ENCODE measurements at regions not wholly inside any gene's neighbourhood (a gene's known extent, or its start where the extent isn't known, plus 50 kb on each side); places are given as distances from the start of the nearest gene placed in this dataset.

DNA sequence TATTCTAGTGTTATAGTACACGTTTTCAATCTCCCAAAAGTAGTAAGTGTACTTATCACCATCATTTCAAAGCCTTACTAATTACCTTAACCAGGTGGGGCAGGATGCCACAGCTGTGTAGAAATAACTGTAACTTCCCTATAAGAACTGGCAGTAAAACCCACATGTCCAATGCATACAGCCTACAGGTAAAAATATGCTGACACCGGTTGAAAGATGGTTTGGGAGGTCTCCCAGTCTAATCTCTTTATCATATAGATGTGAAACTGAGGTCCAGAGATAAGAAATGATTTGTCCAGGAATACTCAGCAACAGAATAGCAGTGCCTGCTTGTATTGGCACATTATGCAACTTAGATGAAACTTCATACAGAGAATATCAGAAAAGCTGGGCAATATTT is 322.9 kb downstream of the BCL11A start:
- Mint-ChIP-seq H3K27me3 (ENCODE audit: insufficient read depth) (no peaks in the 10 kb centered on the region), H3K36me3 (ENCODE audit: low read depth) (no peaks in the 10 kb centered on the region), H3K4me1 (ENCODE audit: low read depth) (no peaks in the 10 kb centered on the region), H3K9me3 (peaks cover 34% of the 10 kb centered on the region), H3K27ac (no peak overlapping the region), H3K4me3 (no peak overlapping the region)
- TF ChIP-seq, protein P1, sequence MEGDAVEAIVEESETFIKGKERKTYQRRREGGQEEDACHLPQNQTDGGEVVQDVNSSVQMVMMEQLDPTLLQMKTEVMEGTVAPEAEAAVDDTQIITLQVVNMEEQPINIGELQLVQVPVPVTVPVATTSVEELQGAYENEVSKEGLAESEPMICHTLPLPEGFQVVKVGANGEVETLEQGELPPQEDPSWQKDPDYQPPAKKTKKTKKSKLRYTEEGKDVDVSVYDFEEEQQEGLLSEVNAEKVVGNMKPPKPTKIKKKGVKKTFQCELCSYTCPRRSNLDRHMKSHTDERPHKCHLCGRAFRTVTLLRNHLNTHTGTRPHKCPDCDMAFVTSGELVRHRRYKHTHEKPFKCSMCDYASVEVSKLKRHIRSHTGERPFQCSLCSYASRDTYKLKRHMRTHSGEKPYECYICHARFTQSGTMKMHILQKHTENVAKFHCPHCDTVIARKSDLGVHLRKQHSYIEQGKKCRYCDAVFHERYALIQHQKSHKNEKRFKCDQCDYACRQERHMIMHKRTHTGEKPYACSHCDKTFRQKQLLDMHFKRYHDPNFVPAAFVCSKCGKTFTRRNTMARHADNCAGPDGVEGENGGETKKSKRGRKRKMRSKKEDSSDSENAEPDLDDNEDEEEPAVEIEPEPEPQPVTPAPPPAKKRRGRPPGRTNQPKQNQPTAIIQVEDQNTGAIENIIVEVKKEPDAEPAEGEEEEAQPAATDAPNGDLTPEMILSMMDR (IDR thresholded peaks at IDR 0.05) = no peak
- no peak for DNase-seq

DNA sequence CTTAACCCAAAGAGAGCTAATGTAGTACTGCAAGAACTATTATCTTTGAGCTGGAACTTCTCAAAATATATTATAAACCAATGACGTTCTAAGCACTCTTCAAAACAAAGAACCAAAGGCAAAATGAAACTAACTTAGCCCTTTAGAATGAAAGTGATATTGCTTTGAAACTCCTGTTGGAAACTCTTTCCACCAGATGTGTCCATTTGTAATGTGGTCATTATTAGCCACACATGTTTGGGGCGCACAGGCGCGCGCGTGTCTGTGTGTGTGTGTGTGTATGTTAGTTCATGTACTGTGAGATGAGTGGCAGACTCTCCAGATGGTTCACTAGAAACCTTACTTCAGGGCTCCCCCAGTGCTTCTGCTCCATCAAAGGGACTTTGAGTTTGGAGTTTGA is 323.4 kb downstream of the BCL11A start:
- Mint-ChIP-seq H3K4me3 (no peak overlapping the region), H3K36me3 (ENCODE audit: low read depth) (no peaks in the 10 kb centered on the region), H3K9me3 (peaks cover 34% of the 10 kb centered on the region), H3K27ac (no peak overlapping the region), H3K27me3 (ENCODE audit: insufficient read depth) (no peaks in the 10 kb centered on the region), H3K4me1 (ENCODE audit: low read depth) (no peaks in the 10 kb centered on the region)
- DNase-seq = no peak
- TF ChIP-seq, protein P1 (IDR thresholded peaks at IDR 0.05) = no peak

DNA sequence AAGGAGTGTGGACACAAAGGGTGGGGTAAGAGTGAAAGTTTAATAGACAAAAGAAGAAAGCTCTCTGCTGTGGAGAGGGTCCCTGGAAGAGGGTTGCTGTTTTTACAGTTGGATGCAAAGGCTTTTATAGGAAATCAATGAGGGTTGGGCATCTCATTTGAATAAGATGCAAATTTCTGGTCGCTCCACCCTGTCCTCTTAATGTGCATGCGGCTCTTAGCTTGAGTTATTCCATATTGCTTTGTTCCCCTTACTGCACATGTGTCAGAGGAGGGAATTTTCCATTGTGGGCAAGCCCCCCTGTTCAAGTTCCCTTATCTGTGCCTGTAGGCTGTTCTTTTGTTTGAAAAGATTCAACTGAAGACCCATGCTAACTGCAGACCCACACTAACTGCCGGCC is 326.5 kb downstream of the BCL11A start:
- Mint-ChIP-seq H3K4me3 (no peak overlapping the region), H3K27me3 (ENCODE audit: insufficient read depth) (no peaks in the 10 kb centered on the region; the same call in 1 of the 2 replicates), H3K9me3 (peaks cover 37% of the 10 kb centered on the region), H3K4me1 (ENCODE audit: low read depth) (no peaks in the 10 kb centered on the region), H3K36me3 (ENCODE audit: low read depth) (no peaks in the 10 kb centered on the region), H3K27ac (no peak overlapping the region)
- DNase-seq = no peak
- TF ChIP-seq, protein P1 (IDR thresholded peaks at IDR 0.05) = no peak

DNA sequence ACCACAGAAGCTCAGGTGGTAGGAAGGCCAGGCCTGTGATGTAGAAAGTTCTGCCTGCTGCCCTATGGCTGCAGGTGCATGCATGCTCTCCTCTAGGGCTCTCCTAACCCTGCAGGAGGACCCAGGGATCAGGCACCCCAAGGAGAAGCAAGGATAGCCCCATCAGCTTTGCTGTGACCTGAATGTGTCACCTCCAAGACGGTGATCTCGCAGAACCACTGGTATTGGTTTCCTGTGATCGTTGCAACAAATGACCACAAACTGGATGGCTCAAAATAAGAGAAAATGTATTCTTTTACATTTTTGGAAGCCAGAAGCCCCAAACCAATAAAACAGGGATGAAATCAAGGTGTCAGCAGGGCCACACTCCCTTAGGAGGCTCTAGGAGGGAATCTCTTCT is 327.3 kb downstream of the BCL11A start:
- no peaks in the 10 kb centered on the region for H3K36me3 Mint-ChIP-seq (ENCODE audit: low read depth)
- DNase-seq = no peak
- H3K27ac Mint-ChIP-seq = no peak overlapping the region
- TF ChIP-seq, protein P1 (IDR thresholded peaks at IDR 0.05) = no peak
- no peaks in the 10 kb centered on the region; the same call in 1 of the 2 replicates for H3K27me3 Mint-ChIP-seq (ENCODE audit: insufficient read depth)
- H3K4me3 Mint-ChIP-seq = no peak overlapping the region
- H3K4me1 Mint-ChIP-seq (ENCODE audit: low read depth) = no peaks in the 10 kb centered on the region
- peaks cover 32% of the 10 kb centered on the region for H3K9me3 Mint-ChIP-seq

DNA sequence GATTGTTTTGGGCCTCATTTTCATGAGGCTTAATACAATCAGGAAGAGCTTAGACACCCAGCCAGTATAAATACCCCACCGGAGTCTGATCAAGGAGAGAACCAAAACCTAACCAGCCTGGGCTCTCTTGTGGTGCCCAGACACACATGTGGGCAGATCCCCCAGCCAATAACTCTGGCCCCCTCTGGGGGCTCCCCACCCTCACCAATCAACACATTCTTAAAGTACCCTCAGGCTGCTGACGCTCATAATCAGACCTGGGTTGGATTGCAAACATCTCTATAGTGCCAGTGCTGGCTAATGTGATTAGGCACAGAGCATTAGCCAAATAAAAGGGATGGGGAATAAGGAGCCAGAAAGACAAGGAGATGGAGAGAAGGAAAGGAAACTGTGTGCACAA is 329.6 kb downstream of the BCL11A start:
- no peak for DNase-seq
- no peak overlapping the region for H3K4me3 Mint-ChIP-seq
- H3K9me3 Mint-ChIP-seq = peaks cover 26% of the 10 kb centered on the region
- H3K27ac Mint-ChIP-seq = no peak overlapping the region
- H3K4me1 Mint-ChIP-seq (ENCODE audit: low read depth) = no peaks in the 10 kb centered on the region
- TF ChIP-seq, protein P1 (IDR thresholded peaks at IDR 0.05) = no peak
- no peaks in the 10 kb centered on the region for H3K36me3 Mint-ChIP-seq (ENCODE audit: low read depth)
- no peaks in the 10 kb centered on the region; the same call in 1 of the 2 replicates for H3K27me3 Mint-ChIP-seq (ENCODE audit: insufficient read depth)

DNA sequence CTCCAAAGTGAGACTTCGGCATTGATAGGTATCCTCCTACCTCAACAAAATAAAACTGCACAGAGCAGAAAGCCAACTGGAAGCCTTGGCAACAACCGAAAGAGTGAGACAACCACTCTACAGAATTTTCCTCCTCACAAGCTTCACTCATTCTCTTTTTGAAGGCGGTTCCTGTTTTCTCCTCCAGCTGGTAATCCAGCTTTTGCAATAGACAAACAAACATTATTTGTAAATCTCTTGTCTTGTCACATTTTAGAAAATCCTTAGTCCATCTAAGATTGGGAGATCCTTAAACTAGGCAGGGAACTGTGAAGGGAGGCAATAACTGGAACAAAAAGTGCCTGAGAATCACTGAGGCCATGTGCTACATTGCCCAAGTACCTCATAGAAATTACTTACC is 332.4 kb downstream of the BCL11A start:
- H3K4me1 Mint-ChIP-seq (ENCODE audit: low read depth) = no peaks in the 10 kb centered on the region
- H3K9me3 Mint-ChIP-seq = peaks cover 16% of the 10 kb centered on the region
- no peaks in the 10 kb centered on the region for H3K36me3 Mint-ChIP-seq (ENCODE audit: low read depth)
- no peak for DNase-seq
- H3K4me3 Mint-ChIP-seq = no peak overlapping the region
- TF ChIP-seq, protein P1 (IDR thresholded peaks at IDR 0.05) = no peak
- no peak overlapping the region for H3K27ac Mint-ChIP-seq
- H3K27me3 Mint-ChIP-seq (ENCODE audit: insufficient read depth) = no peaks in the 10 kb centered on the region; the same call in 1 of the 2 replicates

Data from HFFc6 (cell line).